ENCODE measurements at regions not wholly inside any gene's neighbourhood (a gene's known extent, or its start where the extent isn't known, plus 50 kb on each side); places are given as distances from the start of the nearest gene placed in this dataset.
"Not testable (repeated sequence)": the region's sequence is repeated elsewhere in the genome, so short reads cannot be mapped to it uniquely, and the experiment has no call there.

DNA sequence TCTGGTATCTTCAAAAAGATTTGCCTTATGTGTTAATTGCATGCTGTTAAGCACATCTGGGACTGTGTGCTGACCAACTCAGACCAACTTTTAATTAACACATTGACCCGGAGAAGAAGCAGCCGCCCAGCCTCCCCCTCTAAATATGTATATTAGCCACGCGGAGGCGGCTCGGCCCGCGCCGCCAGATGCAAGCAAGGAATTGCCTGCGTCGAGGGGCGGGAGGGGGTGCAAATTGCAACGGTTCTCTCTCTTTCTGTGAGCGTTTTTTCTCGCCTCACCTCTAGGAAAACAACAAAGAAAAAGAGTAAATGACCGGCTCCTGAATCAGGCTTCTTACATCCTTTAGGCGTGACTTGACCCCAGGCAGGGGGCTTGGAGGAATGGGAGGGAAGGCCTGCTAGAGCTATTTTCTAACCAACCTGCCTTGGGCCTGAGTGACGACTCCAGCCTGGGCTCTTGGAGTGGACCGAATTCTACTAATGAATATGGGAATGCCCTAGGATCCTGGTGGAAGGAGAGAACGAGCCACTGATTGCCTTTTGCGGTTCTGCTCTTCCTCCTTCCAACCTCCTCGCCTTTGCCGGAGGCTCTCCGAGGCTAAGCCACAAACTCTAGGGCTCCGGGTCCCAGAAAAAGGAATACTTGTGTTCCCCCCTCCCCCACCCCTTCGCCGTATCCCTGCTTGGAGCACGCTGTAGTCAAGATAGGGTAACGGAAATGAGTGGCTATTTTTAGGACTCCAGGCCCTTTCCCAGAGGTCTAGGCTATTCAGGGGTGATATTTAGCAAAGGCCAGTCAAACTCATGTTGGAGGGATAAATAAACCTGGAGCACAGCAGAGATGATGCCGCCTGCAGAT, 417.0 kb upstream of the ESRRG start:
- DNase-seq (ENCODE audit: insufficient read length, low spot score) (no peak), FAIRE-seq (no peak)

DNA sequence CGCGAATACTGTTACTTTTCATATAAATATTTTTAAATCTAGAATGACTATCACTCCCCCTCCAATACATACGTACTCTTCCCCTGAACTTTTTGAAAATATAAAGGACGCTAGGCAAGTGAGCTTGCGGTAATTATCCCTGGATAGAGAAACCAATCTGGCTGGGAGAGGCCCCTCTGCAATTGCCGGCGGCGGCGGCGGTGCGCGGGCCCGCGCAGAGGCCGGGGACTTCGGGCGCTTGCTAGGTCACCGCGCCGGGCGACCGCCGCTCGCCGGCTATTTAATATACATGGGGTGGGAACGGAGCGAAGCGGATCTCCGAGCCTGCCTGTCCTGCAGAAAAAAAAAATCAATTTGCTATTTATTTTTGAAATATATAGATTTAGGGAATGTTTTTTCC, 416.3 kb upstream of the ESRRG start:
- no peak for FAIRE-seq
- no peak for DNase-seq (ENCODE audit: insufficient read length, low spot score)

DNA sequence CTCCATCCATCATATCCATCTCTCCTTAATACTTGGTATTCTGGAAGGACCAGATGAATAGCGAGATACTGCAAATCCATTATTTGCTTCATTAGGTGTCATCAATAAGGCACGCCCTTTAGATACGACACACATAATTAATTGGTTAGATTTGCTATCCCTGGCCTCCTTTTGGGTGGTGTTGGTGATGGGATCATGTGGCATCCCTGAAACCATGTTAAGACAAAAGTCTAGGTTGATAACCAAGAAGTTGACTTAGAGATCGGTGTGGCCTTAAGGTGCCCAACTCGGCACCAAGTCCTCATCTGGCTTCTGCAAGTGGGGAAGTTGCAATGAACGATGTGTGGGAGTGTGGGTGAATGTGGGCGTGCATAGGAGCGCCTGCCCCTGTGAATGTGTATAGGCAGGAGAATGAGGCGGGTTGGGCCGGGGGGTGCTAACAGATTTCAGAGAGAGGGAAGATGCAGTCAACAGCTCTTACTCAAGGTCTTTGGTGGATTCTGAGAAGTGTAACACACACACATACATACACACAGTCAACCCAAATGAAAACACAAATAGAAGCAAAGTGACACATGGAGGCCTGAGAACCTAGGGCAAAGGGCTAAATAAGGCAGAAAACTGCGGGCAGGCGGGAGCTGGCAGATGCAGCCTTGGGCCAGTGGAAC, 415.7 kb upstream of the ESRRG start:
- FAIRE-seq, result no peak
- DNase-seq (ENCODE audit: insufficient read length, low spot score), result no peak

DNA sequence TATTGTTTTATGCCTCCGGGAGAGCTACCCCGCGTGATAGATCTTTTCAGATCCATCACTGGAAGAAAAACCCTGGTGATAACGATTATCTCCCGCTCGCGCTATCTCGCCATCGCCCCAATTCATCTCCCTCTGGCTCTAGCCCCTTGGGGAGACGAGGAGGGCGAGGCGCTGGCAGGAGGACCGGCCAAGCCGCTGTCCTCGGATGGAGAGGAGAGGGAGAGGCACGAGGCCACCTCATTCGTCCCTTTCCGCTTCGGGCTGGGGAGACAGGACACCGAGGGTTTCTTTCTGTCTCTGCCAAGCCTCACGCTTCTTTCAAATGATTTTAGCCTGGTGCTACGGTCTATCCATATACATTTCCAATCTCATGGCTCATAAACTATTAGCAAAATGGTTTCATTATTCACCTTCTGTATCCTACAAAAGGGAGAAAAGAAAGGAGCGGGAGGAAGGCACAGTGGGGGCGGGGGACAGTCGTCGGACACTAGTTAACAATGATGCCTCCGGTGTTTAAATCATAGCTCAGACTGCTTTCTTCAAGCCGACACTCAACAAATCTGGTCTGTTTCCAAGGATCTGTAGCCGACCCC, 415.0 kb upstream of the ESRRG start:
- no peak for DNase-seq (ENCODE audit: insufficient read length, low spot score)
- FAIRE-seq, result no peak

DNA sequence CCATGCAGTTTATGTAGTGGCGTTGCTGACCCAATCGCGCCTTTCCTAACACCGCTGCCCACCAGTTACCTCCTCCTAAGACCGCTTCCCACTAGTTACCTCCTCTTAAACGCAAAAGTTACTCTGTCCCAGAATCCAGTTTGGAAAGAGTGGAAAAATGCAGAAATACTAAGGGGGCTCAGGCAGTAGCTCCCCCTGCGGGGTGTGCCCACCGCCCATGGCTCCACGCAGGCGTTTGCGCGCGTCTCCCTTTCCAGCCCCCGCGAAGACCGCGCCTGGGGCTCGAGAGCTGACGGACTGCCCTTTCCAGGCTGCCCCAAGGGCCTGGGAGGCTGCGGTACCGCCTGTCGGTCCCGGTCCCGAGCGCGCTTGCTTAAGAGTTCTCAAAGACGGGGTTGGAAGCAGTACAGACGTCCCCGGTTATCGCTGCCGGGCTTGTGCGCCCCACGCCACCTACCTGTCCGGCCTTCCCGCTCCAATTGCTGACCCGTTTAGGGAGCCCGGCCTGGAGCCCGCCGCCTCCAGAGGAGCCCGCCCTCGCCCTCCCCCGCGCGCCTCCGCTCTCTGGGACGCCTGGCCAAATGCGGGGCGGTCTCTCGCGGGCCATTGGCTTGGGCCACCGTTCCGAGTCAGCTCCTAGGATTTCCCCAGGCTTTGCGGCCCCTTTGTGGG, 414.1 kb upstream of the ESRRG start:
- FAIRE-seq, result no peak

DNA sequence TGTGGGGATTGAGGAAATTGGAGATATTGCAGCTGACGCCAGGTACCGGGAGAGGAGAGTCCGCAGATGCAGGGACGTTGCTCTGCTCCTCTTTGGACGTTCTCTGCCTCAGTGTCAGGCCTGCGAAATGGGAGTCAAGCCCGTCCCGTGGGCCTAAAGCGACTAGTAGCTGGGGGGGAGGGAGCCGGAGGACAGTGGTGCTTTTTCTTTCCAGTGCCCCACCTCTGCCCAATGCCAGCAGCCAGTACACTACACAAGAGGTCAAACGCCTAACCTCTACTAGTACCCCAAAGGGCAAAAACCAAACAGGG, 413.6 kb upstream of the ESRRG start:
- no peak for FAIRE-seq

More for the DNA sequence above, 414.1 kb upstream of the ESRRG start:
- DNase-seq (ENCODE audit: insufficient read length, low spot score), result no peak

DNA sequence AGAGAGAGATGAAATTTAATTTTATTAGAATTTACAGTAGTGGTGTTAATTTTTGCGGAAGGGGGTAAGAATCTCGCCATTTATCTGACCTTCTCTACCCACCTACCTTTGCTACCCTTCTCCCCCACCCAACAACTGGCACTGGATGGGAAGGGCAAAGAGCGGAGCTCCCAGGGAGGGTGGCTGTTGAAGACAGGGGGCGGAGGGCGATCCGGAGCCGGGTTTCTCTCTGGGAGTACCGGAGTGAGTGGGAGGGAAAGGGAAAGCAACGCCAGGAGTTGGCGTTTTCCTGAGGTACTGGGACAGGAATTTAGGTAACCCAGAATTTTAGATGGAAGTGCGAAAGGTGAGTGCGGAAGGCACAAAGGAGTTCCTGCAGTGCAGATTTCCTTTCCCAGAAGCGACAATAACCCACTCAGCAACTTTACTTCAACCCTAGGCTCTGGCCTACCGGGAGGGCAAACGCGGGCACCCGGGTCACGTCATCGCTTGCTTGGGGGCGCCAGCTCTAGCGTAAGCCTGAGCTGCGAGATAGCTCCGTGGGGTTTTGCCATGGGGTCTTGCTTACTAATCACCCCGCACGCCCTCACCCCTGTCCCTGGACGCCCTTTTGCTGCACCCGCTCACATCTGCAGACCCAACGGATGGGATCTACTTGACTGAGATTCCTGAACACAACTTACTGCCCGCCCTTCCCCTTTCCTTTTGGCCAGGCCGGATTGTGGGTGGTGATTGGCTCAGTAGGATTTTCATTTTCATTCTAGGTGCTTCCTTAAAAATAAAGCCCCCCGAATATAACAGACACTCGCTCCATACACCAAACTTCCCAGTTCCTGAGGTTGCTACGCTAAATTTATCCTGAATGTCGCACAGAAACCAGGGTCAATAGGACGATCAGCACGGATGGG, 413.0 kb upstream of the ESRRG start:
- DNase-seq (ENCODE audit: insufficient read length, low spot score) (no peak), FAIRE-seq (no peak)

More for the DNA sequence above, 413.6 kb upstream of the ESRRG start:
- DNase-seq (ENCODE audit: insufficient read length, low spot score), result no peak

DNA sequence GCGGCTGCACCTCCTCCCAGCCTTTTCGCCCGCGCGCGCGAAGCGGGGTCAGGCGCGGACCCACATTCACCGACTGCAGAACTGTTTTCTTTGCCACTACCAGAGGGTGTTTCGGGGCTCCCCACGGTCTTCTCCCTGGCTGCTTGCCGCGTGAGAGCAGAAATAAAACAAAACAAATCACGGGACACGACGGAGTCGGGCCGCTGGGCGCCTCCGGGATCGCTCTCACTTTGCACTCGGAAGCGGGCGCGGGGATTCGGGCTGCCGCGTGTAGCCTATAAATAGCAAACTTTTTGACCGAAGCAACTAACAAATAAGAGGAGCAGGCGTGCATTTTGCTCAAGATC, 412.3 kb upstream of the ESRRG start:
- FAIRE-seq, result no peak
- no peak for DNase-seq (ENCODE audit: insufficient read length, low spot score)

DNA sequence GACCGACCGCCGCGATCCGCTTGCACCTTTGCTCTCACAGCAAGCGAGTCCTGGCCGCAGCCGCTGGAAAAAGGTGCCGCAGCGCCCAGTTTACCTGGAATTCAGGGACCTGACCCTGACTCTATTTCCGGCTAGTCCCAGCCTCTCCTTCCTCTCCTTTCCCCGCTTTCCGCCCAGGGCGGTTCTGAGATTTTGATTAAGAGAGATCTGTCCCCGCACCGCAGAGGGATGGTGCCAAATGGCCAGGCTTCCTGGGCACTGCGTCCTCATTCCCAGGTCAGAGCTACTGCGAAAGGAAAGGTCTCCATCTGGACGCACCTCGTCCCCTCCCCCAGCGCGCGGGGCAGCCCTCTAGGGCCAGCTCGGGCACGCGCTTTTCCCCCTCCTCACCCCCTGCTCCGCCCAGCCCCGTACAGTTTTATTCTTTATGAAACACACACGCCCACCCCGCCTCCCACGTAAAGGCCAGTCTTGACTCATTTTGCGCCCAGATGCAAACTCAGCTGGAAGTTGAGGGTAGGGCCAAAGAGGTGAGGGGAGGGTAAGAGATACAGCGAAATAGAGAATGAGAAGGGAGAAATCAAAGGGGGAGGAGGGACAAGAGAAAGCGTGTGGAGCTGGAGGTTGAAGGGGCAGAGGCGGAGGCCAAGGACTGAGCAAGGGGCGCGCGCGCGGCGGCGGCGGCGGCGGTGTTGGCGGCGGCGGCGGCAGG, 411.8 kb upstream of the ESRRG start:
- FAIRE-seq (no peak), DNase-seq (ENCODE audit: insufficient read length, low spot score) (peak; percentile 10)

DNA sequence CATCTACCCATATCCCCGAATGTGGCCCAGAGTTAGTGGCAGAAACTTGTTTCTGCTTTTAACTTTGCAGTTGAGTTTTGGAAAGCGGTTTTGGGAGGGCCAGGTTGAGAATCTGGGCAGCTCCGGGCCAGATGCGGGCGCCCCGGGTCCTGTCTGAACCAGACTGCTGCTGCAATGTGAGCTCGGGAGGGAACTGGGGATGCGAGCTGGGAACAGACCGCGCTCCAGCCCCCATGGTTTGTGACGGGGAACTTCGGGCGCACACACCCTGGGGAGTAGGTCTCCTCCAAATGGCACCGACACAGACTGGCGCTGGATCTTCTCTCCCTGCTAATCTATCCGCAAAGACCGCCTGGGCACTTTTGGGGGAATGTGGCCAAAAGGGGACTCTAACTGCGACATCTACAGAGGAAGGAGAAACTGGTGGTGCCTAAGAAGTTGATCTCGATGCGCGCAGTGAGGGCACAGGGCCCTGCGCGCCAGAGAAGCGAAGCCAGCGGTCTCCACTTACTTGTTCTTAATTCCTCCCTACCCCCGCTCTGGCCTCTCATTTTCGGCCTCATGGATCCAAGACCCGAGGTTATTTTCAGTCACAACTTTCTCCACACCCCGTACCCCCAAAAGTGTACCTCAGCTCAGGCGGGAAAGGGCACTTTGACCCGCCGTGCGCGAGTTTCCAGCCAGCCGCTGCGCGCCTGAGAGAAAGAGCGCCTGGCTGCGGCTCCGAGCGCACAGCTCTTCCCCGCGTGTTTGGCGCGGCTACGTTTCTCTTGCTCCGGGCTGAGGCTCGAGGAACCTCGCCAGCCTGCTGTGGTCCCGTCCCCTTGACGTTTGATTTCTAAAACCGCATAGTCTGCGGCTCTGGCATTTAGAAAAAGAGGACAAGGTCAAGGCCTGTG, 411.0 kb upstream of the ESRRG start:
- DNase-seq (ENCODE audit: insufficient read length, low spot score), result no peak

DNA sequence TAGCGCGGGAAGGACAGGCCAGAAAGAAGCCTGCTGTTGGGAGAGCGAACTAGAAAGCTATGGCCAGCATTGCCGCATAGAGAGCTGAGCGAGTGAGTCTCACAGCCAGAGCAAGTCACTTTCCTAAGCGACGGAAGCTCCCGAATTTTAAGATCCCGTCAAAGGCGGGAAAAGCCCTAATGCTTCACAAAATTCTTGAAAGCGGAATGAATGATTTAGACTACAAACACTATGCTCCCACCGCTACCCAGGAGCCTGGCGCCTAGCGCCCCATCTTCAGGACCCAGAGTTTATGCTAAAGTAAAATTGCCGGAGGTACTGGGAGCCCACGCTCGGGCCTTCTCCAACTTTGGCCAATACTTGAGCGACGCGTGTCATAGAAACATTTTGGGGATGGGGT, 409.9 kb upstream of the ESRRG start:
- FAIRE-seq (no peak), DNase-seq (ENCODE audit: insufficient read length, low spot score) (no peak)

More for the DNA sequence above, 411.0 kb upstream of the ESRRG start:
- no peak for FAIRE-seq

DNA sequence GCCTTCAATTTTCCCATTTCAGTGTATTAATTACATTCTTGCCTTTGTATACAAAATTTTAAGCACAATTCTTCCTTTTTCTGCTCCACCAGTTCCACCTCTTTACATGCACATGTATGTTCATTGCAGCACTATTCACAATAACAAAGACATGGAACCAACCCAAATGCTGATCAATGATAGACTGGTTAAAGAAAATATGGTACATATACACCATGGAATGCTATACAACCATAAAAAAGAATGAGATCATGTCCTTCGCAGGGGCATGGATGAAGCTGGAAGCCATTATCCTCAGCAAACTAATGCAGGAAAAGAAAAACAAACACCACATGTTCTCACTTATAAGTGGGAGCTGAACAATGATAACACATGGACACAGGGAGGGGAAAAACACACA, 400.1 kb upstream of the ESRRG start:
- not testable (repeated sequence) for DNase-seq (ENCODE audit: insufficient read length, low spot score); FAIRE-seq

DNA sequence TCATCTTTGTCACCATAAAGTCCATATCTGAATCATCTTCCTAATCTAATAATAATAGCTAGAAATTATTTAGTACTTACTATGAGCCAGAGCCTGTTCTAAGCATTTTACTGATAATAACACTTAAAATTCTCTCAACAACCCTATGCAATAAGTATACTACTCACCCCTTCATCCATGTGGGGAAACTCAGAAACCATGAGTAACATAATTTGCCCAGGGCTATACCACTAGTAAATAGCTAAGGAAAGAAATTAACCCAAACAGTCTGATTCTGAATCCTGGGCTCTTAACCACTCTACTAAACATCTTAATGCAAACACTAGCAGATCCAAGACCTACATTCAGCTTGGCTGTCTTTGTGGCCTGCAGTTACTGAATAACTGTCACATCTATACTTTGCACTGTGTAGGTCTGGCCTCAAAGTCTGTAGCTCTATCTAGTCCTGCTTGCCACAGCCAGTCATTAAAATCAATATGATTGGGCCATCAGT, 394.8 kb upstream of the ESRRG start:
- DNase-seq (ENCODE audit: insufficient read length, low spot score) (no peak), FAIRE-seq (no peak)

DNA sequence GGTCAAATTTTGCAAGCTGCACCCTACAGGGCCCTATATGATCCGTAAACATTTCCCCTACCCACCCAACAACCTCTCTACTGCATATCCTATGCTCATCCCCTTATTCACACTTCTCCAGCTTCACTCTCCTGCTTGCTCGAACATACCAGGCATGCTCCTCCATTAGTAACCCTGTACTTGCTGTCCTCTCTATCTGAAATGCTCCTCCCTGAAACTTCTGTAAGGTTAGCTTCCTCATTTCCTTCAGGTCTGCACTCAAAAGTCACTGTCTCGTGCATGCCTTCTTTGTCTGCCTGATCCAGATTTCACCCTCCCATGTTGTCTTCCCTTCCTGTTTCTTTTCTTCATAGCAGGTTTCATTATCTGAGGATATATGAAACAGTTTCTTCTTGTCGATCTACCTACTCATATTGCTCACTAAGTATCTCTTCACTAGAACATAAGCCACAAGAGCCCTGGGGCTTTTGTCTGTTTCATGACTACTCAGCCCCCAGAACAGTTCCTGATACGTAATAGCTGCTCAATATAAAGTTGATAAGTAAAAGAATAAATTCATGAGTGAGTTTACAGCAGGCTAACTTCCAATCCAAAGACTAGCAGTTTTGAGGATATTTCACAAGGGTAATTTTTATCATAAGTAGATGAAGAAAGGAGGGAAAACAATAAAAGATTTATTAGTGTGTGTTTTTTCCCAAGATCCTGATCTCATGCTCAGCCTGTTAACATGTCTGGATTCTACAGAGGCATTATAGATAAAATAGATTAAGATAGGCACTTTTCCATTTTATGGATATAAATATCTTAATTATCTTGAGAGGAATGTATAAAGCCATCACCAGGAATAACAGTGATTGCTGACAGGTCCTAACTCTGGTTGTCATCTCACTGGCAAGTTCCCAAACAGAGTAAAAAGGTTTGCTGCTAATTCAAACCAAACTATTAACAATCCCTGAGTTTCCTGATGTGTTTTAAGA, 392.5 kb upstream of the ESRRG start:
- FAIRE-seq, result no peak
- no peak for DNase-seq (ENCODE audit: insufficient read length, low spot score)

DNA sequence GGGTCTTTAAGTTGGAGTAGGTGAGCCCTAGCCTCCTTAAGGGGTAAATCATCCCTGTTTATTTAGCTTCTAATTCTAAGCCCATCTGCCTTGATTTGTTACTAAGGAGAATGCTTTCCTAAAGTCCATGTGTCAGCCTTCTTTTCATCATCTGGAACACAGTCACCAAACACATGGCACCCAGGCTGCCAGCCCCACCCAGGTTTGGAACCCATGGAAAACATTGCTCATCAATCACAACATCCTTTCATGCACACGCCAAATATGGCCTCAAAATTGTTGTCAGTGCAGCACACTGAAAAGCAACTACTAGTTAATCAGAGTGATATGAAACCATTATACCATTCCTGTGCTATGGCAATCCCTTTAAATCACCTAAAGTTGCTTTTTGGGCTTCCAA, 386.7 kb upstream of the ESRRG start:
- FAIRE-seq (no peak), DNase-seq (ENCODE audit: insufficient read length, low spot score) (no peak)

DNA sequence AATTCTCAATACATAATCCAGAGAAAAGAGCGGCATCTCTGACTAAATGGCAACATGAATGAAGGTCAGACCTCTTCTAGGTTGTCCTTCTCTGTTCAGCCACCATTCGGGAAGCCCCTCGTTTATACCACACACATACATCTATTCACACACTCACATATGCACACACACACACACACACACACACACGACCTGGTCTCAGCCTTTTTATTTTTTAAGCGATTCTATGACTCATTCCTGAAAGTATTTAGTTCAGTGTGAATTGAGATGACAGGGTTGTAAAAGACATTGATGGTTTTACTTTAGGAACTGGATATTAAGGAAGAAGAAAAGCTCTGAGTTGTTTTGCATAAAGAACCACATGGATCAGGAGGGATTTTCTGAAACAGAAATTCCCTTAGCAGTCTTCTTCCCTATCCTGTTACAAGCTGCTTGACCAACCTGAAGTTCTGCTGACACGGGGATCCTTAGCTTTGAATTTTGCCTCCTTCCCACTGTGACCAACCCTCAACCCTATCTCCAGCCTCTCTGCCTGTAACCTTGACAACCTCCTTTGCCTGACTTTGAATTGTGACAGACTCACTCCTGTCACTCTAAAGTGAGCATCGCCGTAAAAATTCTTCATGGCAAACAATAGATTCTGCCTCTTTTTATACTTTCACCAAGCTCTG, 383.1 kb upstream of the ESRRG start:
- no peak for DNase-seq (ENCODE audit: insufficient read length, low spot score)
- FAIRE-seq, result no peak

DNA sequence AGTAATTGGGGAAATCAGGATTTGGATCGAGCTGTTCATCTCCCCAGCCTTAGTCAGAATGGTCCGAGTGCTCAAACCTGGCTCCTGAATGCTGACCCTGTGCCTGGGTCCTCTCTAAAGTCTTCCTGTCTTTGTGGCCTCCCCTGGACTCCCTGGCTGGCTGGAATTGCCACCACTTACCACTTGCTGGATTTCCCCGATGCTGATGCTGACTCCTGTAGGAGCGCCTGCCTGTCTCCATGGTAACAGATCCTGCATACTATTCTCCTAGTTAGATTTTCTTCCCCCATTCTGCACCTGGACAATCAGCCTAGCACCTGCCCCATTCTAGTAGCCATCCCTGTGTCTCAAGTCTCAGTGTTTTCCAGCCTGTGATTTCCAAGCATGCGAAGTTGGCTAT, 382.2 kb upstream of the ESRRG start:
- no peak for DNase-seq (ENCODE audit: insufficient read length, low spot score)
- FAIRE-seq, result no peak

All from HTR-8/SVneo (cell line).